G401 (cell line): ENCODE measurements at regions not wholly inside any gene's neighbourhood (a gene's known extent, or its start where the extent isn't known, plus 50 kb on each side); places are given as distances from the start of the nearest gene placed in this dataset.
A peak's percentile ranks its signal among the peaks of the same experiment; 100 is the strongest.

Source experiments
- DNase-seq: peaks from one replicate; pipeline ENCODE4 v3.0.0-alpha.2; 2015; ENCODE audit warnings: low spot score
- in situ Hi-C: cut with HindIII; loops from 2 replicates; pipeline ENCODE4 v1.10.0; 2016; ENCODE audit warnings: low sequenced_read_pairs, mixed read lengths

DNA sequence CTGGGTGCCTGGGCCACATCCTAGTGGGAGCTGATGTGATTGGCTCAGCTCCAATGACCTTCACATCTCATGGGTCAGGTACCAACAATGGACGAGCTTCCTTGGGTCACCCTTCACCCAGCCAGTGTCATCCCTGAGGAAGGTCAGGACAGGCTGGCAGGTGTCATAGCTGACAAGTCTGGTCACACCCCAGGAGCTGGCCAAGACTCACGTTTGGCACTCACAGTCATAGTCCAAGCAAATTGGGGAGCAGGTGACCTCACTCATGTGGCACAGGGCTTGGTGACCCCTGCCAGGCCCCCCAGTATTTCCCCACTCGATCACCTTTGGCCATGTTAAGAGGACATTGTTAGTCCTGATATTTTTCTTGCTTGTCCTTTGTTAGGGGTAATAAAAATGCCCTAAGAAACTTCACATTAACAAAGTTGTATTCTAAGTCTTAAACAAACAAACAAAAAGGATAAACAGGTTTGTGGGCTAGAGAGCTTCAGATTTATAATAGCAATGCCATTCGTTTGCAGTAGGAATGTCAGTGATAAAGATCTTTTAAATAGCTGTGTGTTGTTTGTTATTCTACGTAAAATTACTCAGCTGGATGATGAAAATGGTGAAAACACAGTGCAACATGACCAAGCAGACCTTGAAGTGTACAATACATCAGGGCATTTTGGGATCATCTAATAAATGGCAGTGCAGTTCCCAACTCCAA lies 79.5 kb upstream of the POMGNT2 start:
- in situ Hi-C loops = no loop called here
- DNase-seq = no peak

DNA sequence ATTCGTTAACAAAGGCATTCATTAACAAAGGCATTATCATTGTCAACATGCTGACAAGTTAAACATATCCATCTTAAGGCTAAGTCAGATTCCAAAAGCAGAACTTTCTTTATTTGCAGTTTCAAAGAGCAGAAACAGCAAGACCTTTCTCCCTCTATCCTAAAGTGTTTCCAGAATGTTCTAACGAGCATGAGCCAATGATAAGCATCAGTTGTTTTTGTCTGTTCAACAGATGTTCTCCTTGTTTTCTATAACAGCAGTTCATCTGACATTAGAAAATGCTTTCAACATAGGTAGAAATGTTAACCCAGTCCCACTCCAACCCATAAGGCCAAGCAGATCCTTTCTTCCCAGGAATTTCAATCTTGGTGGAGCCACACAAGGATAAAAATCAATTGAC lies 77.6 kb upstream of the POMGNT2 start:
- in situ Hi-C loops = no loop called here
- no peak for DNase-seq

DNA sequence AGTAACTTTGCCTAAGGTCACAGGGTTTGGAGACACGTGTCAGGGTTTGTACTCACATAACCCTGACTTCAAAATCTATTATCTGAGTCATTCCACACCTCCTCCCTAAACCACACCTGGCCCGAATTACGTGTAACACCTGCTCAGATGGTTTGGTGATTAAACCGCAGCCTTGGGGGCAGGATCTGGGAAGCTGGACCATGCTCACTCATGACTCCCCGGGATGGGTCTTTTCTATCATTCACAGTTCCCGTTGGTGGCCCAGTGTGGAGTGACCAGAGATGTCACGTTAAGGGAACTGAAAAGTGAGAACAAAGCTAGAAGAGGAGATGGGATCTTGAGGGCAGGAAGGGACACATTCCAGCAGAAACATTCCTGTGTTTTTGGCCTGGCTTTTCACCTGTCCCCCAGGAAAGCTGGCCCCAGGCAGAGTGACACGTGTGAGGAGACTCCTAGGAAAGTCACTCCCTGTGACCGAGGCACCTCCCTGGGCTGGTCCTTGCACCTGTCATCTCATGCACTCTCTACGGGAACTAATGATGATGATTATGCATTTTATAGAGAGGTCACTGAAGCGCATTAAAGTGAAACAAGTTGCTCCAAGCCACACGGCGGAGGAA lies 75.4 kb upstream of the POMGNT2 start:
- no peak for DNase-seq
- in situ Hi-C loops = no loop called here

DNA sequence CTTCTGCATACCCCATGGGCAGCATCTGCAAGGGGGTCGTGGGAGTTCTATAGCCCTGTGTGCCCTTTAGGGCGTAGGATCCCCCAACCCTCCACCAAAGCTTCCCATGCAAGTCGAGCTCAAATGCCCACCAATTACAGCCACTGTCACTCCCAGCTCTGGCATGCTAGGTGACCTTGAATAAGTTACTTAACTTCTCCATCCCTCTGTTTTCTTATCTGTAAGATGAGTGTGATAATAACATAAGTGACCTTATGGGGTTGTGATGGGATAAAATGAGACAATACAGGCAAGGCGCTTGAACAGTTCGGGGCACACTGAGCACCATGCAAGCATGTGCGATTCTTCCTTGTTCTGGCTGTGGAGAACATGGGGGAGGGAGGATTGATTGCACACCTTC lies 74.8 kb upstream of the POMGNT2 start:
- DNase-seq = no peak
- in situ Hi-C loops = no loop called here

DNA sequence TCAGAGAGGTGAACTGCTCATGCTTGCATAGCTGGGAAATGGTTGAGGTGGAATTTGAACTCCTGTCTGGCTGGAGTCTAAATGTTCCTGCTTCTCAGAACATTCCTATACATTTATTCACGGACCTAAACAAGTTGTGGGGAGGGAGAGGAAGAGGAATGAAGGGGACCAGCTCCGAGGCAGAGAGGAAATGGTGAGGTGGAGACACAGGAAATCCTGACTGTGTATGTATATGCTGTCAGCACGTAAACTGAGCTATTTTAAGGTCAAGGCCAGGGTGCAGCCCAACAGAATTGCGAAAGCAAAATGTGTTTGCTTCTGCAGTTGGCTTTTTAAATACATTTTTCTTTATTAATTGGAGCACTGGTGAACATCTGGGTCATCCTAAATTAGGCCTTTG lies 74.1 kb upstream of the POMGNT2 start:
- in situ Hi-C loops = no loop called here
- no peak for DNase-seq

DNA sequence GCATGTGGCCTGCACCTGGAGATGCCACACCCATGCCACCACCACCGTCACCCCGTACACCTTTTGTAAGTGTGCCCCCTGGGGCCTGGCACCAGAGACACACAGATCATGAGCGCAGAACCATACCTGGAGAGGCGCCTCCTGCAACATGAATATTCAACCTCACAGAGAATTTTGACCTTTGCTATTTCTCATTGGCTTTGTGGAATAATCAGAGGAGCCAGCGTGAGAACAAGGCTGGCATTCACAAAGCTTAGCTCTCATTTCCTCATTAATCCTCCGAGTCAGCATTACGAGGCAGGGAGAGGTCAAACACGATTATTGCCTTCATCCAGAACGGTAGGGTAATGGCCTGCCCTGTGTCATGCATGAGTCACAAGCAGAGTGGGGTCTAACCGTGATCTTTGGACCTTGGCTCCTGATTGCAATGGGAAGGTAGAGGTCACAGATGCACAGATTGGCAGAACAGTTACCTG lies 73.0 kb upstream of the POMGNT2 start:
- in situ Hi-C loops = no loop called here
- DNase-seq = no peak

DNA sequence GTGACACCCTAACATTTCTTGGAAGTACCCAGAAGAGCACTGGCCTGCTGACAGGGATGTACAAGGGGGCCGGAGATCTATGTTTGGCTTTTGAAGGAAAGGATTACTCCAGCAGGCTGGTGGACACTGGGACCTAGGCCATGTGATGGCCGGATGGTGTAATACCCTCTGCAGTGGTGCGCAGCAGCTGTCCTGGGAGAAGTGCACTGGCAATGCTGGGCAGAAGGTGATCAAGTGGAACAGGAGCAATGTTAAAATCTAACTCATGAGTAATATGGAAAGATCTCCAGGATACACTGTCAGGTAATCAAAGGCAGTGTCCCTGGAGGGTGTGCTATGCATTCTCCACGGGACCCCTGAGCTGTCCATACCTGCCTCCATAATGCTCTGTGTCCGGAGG lies 71.2 kb upstream of the POMGNT2 start:
- in situ Hi-C loops = no loop called here
- DNase-seq = no peak

DNA sequence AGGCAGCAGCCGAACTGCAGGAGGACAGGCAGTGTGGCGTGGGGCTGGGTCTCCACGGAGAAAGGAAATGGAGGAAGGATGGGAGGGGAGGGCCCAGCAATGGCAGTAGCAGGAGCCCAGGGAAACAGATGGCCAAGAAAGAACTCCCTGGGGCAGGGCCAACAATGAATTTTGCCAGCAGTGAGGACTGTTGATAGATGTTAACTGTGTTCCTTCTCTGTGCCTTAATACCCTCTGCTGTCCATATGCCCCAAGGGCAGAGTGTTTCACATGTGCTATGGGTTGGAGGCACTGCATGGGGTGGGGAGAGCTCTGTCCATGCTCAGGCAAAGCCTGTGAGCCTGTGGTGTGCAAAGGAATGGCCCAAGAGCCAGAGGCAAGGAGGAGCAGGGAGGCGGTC lies 70.8 kb upstream of the POMGNT2 start:
- in situ Hi-C loops = no loop called here
- peak; percentile 91 for DNase-seq

DNA sequence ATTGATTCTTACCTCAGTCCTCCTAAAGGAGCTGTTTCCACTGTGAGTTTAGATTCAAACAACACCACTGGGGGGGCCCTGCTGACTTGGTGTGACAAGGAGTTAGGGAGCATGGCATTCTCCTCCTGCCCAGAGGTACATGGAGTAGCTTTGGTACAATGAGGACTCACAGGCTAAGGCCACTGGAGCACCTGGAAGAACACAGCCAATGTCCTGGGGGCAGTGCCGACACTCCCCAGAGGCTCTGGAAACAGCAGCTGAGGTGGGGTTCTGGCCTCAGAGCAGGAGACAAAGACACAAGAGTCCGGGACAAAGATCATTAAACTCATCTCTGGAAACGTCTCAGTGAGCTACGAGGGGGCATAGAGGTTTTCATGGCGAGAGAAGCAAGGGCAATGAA lies 69.7 kb upstream of the POMGNT2 start:
- DNase-seq = no peak
- in situ Hi-C loops = no loop called here

DNA sequence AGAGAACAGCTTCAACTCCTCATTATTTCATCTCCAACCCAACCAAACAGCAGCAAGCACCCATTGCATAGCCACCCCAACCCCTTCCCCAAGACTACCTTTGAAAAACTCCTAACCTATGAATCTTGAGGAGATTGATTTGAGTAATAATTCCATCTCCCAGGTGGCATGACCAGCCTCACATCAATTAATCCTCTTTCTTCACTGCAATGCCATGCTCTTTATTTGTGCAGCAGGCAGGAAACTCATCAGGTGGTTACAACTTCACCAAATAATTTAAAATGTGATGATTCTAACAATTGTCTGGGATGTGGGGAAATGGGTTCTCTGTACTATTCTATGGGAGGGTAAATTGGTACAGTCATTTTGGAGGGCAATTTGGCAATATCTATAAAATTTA lies 68.1 kb upstream of the POMGNT2 start:
- DNase-seq = no peak
- in situ Hi-C loops = no loop called here

DNA sequence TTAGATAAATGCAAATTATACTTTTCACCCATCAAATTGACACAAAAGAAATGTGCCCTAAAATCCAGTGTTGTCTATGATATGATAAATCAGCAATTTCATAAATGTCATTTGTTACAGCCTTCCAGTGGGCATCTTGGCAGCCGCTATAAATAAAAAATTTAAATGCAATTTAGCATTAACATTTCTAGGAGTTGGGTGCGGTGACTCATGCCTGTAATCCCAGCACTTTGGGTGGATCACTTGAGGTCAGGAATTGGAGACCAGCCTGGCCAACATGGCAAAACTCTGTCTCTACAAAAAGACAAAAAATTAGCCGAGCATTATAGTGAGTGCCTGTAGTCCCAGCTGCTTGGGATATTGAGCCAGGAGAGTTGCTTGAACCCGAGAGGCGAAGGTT lies 65.9 kb upstream of the POMGNT2 start:
- no peak for DNase-seq
- in situ Hi-C loops = no loop called here

DNA sequence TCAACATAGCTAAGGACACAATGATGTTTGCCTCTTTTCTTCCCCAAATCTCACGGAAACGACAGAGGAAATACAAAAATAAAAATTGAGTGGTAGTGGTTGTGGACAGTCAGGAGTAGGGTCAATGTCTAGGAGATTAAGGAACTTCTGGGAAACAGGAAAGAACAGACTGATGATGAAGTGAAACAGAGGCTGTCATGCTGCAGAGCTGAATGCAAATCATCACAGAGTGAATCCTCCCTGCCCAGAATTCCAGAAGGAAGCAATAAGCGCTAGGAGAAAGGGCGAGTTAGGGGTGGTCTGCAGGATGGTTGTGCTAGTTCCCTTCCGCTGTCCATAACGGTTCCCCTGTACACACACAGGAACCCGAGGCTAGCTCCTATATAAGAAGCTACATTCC lies 64.7 kb upstream of the POMGNT2 start:
- DNase-seq = no peak
- in situ Hi-C loops = no loop called here

DNA sequence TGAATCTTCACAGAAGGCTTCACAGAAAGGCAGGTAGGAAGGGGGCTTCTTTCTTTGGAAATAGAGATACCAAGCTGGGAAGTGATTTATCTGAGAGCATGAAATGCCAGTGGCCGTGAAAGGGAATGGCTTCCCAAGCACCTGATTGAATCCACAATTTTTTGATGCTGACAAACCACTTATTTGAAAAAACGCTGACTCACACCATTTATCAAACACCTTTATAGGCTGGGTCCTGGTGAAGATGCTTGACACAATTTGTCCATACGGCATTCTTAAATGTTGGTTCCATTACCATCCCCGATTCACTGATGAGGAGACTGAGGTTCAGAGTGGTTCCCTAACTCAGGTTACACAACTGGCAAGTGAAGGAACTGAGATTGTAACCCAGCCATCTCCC lies 64.1 kb upstream of the POMGNT2 start:
- in situ Hi-C loops = no loop called here

DNA sequence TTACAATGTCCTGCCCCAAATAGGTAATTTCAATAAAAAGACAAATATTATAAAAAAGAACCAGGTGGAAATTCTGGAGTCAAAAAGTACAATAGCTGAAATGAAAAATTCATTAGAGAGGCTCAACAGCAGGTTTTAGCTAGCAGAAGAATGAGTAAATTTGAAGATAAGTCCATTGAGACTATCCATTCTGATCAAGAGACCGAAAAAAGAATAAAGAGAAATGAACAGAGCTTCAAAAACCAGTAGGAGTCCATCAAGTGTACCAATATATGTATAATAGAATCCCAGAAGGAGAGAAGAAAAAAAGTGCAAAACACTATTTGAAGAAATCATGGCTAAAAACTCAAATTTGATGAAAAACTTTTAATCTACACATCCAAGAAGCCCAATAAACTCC lies 60.5 kb upstream of the POMGNT2 start:
- no peak for DNase-seq
- in situ Hi-C loops = no loop called here

More for the DNA sequence above, 64.1 kb upstream of the POMGNT2 start:
- no peak for DNase-seq

DNA sequence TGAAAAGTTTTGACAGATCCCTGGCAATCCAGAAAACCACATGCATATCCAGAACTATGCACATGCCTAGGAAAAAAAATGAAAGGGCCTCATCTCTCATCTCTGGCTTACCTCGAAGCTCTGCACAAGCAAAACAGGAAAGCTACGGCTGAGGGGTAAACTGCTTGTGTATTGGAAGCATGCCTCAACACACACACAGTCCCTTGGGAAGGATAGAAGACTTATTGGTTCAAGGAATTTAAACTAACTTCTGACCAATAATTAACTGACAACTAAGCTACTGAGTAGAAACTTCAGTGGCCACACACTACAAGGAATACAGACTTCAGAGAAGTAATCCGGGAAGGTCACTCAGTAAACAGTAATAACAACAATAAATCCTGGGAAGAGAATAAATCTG lies 59.9 kb upstream of the POMGNT2 start:
- no peak for DNase-seq
- in situ Hi-C loops = no loop called here

DNA sequence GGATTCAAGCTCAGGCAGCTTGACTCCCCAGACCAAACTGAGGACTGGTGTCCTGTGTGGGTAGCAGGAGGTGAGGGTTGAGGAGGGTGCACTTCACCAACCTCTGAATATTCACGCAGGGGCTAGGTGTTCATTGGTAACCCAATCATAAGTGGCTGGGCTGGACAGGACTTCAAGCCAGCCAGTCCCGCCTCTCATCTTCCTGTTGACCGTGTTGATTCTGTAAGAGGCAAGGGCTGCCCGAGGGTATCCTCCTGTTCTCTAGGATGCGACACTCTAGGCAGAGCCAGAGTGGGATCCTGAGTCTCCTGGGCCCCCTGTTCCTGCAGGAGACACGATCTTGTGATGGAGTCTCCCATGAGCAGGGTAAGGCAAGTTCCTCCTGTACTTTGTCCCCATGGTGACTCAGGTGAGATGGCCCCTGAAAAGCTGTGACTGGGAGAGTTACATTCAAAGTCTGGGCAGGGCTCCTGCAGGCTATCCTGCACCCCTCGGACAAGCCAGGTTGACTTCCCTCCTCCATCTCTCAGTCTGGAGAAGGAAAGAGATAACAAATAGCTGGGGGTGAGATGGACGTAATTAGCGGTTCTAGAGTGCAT lies 58.1 kb upstream of the POMGNT2 start:
- in situ Hi-C loops = no loop called here
- DNase-seq = no peak

DNA sequence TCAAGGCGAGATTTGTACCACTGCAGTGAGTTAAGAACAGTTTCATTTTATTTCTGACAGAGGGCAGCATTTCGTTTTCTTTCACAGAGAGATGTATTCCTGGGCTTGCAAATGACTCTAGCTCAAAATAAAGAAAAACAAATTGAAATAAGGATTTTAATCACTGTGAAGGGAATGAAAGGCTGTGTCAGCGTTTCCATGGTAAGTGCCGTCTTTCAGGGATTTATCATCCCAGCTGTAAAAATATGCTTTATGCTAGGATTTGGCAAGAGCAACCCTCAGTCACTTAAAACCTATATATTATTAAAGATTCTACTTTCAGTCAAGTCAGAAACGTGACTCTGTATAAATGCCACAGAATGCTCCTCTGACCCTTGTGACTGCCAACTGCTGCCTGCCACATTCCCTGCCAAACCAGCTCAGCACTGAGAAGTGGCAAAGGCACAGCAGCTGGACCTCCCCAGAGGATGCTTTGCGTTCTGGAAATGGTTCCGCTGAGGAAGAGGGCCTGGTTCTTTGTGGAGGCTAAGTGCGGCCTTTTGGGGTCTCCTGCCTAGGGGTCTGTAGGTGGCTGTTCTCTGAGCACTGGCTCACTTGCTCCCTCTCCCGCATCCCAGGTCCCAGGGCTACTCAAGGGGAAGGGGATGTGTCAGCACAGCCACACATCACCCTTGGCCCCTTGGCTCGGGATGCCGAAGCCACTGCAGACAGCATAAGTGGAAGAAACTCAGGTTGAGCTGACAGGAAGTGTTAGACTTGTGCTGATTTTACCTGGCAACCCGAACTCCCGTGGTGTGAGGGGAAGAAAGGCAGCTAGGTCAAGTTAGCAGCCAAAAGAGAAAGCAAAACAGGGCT lies 56.6 kb upstream of the POMGNT2 start:
- peak; percentile 89 for DNase-seq
- in situ Hi-C loops = no loop called here

DNA sequence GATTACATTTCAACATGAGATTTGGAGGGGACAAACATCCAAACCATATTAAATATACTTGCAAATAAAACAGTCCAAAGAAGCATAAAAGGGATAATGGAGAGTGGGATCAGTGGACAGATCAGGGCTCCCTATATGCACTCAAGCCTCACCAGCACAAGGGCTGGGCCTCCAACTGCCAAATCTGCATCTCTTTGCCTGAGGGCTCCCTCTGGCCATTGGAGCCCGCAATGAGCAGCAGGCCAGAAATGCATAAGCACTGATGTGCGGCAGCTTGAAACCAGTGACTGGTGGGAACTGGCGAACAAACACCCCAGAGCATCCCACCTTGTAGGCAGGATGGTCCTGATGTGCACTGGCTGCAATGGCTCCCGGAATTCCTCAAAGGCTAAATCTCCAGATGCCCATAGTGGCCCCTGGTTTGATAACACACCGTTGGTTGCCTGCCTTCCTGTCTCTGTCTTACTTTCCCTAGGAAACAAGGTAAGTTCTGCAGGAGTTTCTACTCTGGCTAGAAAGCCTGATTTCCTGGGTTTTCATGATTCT lies 55.9 kb upstream of the POMGNT2 start:
- in situ Hi-C loops = no loop called here
- peak; percentile 51 for DNase-seq

DNA sequence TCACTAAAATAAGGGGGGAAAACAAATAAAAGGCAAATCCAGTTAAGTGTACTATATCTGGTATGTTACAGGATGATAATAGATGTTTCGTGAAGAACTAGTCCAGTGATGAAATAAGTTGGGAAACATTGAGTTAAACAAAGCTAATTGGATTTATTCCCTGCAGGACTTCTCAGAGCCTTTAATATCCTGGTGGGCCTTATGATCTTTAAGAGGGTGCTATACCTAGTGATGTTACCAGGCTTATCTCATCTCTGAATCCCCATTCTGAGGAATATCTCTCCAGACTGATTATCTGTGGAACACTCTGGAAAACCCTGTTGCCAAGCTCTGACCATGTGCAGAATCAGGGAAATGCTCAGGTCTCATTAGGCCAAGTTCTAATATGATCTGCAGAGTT lies 54.8 kb upstream of the POMGNT2 start:
- peak; percentile 35 for DNase-seq
- in situ Hi-C loops = no loop called here

DNA sequence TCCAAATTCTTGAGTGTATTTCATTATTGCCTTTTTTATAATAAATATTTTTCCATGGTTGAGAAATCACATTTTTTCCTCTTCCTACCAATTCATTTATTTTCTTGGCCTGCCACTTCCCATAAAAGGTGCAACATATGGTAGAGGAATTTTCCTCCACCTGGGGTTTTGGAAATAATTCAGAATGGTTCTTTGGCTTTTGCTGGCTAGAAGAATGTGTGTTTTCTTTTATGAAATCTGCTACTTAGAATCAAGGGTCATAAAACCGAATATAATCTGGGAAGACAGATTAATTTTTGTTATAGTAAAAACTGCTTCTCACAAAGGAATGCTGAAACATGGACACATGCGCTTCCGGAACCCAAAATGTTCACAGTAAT lies 54.0 kb upstream of the POMGNT2 start:
- DNase-seq = peak; percentile 94
- in situ Hi-C loops = no loop called here
